WTC11 (cell line): ENCODE measurements at regions not wholly inside any gene's neighbourhood (a gene's known extent, or its start where the extent isn't known, plus 50 kb on each side); places are given as distances from the start of the nearest gene placed in this dataset.

Experiments
- ATAC-seq: fragments of 200-7000 bp; cut with Tn5 transposase; 2 replicates; pipeline ENCODE4 v1.10.0; 2021; ENCODE audit warnings: mild to moderate bottlenecking, moderate library complexity
- CTCF ChIA-PET: fragments of 300-600 bp; sonication (Branson Sonifier 250); formaldehyde crosslinking; loops from one replicate; lab custom pipeline; 2021; ENCODE audit warnings: antibody characterized with exemption; lab: Charles Lee
- POLR2A ChIA-PET: fragments of 350-600 bp; sonication (Branson Sonifier 250); formaldehyde crosslinking; loops from one replicate; lab custom pipeline; 2021; ENCODE audit warnings: antibody characterized with exemption; lab: Charles Lee
- DNase-seq: peaks from one replicate; pipeline ENCODE4 v3.0.0; 2021; ENCODE audit warnings: low spot score
- H3K27ac Mint-ChIP-seq: 2 replicates; pipeline ENCODE4 v1.8.0; 2021; ENCODE audit warnings: mixed read lengths
- H3K27me3 Mint-ChIP-seq: 2 replicates; pipeline ENCODE4 v1.8.0; 2021; ENCODE audit warnings: low read depth, mild to moderate bottlenecking, moderate library complexity, mixed read lengths
- H3K36me3 Mint-ChIP-seq: 2 replicates; pipeline ENCODE4 v1.8.0; 2021; ENCODE audit warnings: mixed read lengths
- H3K4me1 Mint-ChIP-seq: 2 replicates; pipeline ENCODE4 v1.8.0; 2022; ENCODE audit warnings: mixed read lengths
- H3K4me3 Mint-ChIP-seq: 2 replicates; pipeline ENCODE4 v1.8.0; 2021; ENCODE audit warnings: mild to moderate bottlenecking, moderate library complexity, mixed read lengths
- H3K9me3 Mint-ChIP-seq: 2 replicates; pipeline ENCODE4 v1.8.0; 2021; ENCODE audit warnings: mixed read lengths
- CTCF ChIP-seq: fragments of 200-600 bp; IDR thresholded peaks from 2 replicates; pipeline ENCODE4 v1.8.0; 2022; ENCODE audit warnings: antibody characterized with exemption
- E2F5 ChIP-seq: sonication (generic); formaldehyde crosslinking; IDR thresholded peaks from 2 replicates; pipeline ENCODE4 v1.8.1; 2022; ENCODE audit warnings: mild to moderate bottlenecking, moderate library complexity, missing genetic modification reagents
- EMX1 ChIP-seq: fragments of 250-450 bp; sonication (Bioruptor Pico); IDR thresholded peaks from 2 replicates; pipeline ENCODE4 v1.8.0; 2021; ENCODE audit warnings: mild to moderate bottlenecking
- FOXK1 ChIP-seq: sonication (generic); formaldehyde crosslinking; IDR thresholded peaks from 2 replicates; pipeline ENCODE4 v1.8.0; 2022; ENCODE audit warnings: mild to moderate bottlenecking, moderate library complexity, missing genetic modification reagents
- FOXP4 ChIP-seq: sonication (generic); formaldehyde crosslinking; IDR thresholded peaks from 2 replicates; pipeline ENCODE4 v1.8.0; 2022; ENCODE audit warnings: mild to moderate bottlenecking, missing genetic modification reagents
- JAZF1 ChIP-seq: fragments of 250-450 bp; sonication (Bioruptor Pico); IDR thresholded peaks from 2 replicates; pipeline ENCODE4 v1.9.0; 2021; ENCODE audit warnings: moderate library complexity, mild to moderate bottlenecking, inconsistent platforms
- NFE2L1 ChIP-seq: sonication (generic); formaldehyde crosslinking; IDR thresholded peaks from 2 replicates; pipeline ENCODE4 v1.8.1; 2023; ENCODE audit warnings: missing genetic modification reagents
- NFYB ChIP-seq: sonication (generic); formaldehyde crosslinking; conservative IDR thresholded peaks from 2 replicates; pipeline ENCODE4 v1.8.0; 2022; ENCODE audit warnings: low read depth, missing genetic modification reagents
- NR3C1 ChIP-seq: sonication (generic); formaldehyde crosslinking; conservative IDR thresholded peaks from 2 replicates; pipeline ENCODE4 v1.8.1; 2023; ENCODE audit warnings: low read depth, mild to moderate bottlenecking, missing genetic modification reagents
- RELA ChIP-seq: sonication (generic); formaldehyde crosslinking; IDR thresholded peaks from 2 replicates; pipeline ENCODE4 v1.8.1; 2022; ENCODE audit warnings: missing genetic modification reagents, mild to moderate bottlenecking, borderline replicate concordance
- USF2 ChIP-seq: sonication (generic); formaldehyde crosslinking; IDR thresholded peaks from 2 replicates; pipeline ENCODE4 v1.8.1; 2023; ENCODE audit warnings: mild to moderate bottlenecking, missing genetic modification reagents, moderate library complexity
- ZNF138 ChIP-seq: sonication (generic); formaldehyde crosslinking; conservative IDR thresholded peaks from 2 replicates; pipeline ENCODE4 v1.8.1; 2022; ENCODE audit warnings: mild to moderate bottlenecking, moderate library complexity, missing genetic modification reagents
- ZNF416 ChIP-seq: fragments of 250-450 bp; sonication (Bioruptor Pico); IDR thresholded peaks from 2 replicates; pipeline ENCODE4 v1.9.0; 2021; ENCODE audit warnings: mild to moderate bottlenecking, inconsistent platforms
- ZNF423 ChIP-seq: fragments of 250-450 bp; sonication (Bioruptor Pico); IDR thresholded peaks from 2 replicates; pipeline ENCODE4 v2.1.2; 2022; ENCODE audit warnings: mild to moderate bottlenecking, moderate library complexity
- ZSCAN18 ChIP-seq: fragments of 250-450 bp; sonication (Bioruptor Pico); IDR thresholded peaks from 2 replicates; pipeline ENCODE4 v2.1.2; 2022; ENCODE audit warnings: mild to moderate bottlenecking, moderate library complexity
- TF ChIP-seq, protein P1 (sequence below): sonication (generic); formaldehyde crosslinking; IDR thresholded peaks from 2 replicates; pipeline ENCODE4 v1.8.1; 2023; ENCODE audit warnings: mild to moderate bottlenecking, missing genetic modification reagents
- TF ChIP-seq, protein P2 (sequence below): sonication (generic); formaldehyde crosslinking; IDR thresholded peaks from 2 replicates; pipeline ENCODE4 v1.8.1; 2023; ENCODE audit warnings: mild to moderate bottlenecking, missing genetic modification reagents
- TF ChIP-seq, protein P3 (sequence below): sonication (generic); formaldehyde crosslinking; IDR thresholded peaks from 2 replicates; pipeline ENCODE4 v1.8.1; 2023; ENCODE audit warnings: mild to moderate bottlenecking, moderate library complexity, missing genetic modification reagents

GRCh38 chr17:34442387-34443111 is 79.5 kb upstream of the CCL1 start (continued):
- TF ChIP-seq ZNF138 (CRISPR knock-in tag): no peak
- TF ChIP-seq, protein P1, sequence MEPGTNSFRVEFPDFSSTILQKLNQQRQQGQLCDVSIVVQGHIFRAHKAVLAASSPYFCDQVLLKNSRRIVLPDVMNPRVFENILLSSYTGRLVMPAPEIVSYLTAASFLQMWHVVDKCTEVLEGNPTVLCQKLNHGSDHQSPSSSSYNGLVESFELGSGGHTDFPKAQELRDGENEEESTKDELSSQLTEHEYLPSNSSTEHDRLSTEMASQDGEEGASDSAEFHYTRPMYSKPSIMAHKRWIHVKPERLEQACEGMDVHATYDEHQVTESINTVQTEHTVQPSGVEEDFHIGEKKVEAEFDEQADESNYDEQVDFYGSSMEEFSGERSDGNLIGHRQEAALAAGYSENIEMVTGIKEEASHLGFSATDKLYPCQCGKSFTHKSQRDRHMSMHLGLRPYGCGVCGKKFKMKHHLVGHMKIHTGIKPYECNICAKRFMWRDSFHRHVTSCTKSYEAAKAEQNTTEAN (CRISPR knock-in tag): no peak
- no peak for TF ChIP-seq FOXK1 (CRISPR knock-in tag)
- no peak for TF ChIP-seq NR3C1 (CRISPR knock-in tag)
- no peak for TF ChIP-seq EMX1 (CRISPR knock-in tag)
- TF ChIP-seq FOXP4: no peak
- TF ChIP-seq ZNF416: no peak
- TF ChIP-seq NFE2L1 (CRISPR knock-in tag): no peak
- TF ChIP-seq E2F5: no peak
- TF ChIP-seq, protein P2, sequence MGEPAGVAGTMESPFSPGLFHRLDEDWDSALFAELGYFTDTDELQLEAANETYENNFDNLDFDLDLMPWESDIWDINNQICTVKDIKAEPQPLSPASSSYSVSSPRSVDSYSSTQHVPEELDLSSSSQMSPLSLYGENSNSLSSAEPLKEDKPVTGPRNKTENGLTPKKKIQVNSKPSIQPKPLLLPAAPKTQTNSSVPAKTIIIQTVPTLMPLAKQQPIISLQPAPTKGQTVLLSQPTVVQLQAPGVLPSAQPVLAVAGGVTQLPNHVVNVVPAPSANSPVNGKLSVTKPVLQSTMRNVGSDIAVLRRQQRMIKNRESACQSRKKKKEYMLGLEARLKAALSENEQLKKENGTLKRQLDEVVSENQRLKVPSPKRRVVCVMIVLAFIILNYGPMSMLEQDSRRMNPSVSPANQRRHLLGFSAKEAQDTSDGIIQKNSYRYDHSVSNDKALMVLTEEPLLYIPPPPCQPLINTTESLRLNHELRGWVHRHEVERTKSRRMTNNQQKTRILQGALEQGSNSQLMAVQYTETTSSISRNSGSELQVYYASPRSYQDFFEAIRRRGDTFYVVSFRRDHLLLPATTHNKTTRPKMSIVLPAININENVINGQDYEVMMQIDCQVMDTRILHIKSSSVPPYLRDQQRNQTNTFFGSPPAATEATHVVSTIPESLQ (CRISPR knock-in tag): no peak
- no peak for TF ChIP-seq JAZF1 (CRISPR knock-in tag)
- TF ChIP-seq, all 79 proteins: peak for 0

DNA sequence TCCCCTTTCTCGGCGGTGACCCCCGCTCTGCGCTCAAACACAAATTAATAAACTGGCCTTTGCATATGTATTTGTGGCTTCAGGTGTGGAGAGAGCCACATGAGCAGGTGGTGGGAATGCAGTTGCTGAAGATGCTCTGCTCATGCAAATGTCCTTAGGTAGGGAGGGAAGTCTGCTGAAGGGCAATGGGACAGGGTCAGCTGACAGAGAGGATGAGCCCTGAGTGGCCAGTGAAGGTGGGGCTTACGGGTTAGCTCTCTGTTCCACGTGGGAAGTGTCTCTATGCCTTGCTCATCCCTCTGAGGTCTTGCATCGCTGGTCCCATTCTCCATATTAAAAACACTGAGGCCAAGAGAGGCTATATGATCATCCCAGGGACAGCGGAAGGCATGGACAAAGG is 74.2 kb upstream of the CCL1 start:
- H3K36me3 Mint-ChIP-seq: no peaks in the 10 kb centered on the region
- ATAC-seq: no peak; the same call in 1 of the 2 replicates
- no peak overlapping the region for H3K4me3 Mint-ChIP-seq
- POLR2A ChIA-PET: no interaction called here
- peaks cover 3% of the 10 kb centered on the region for H3K27me3 Mint-ChIP-seq
- peaks cover 14% of the 10 kb centered on the region for H3K4me1 Mint-ChIP-seq
- DNase-seq: no peak
- CTCF ChIA-PET: interaction anchor here (2.1 to 2.4 kb wide), 2 partner anchors 18 to 105 kb away, joined by 9 read pairs; no protein-coding TSS in a partner anchor
- no peaks in the 10 kb centered on the region for H3K9me3 Mint-ChIP-seq
- H3K27ac Mint-ChIP-seq: no peak overlapping the region
- no peak for TF ChIP-seq ZNF423 (CRISPR knock-in tag)
- no peak for TF ChIP-seq CTCF
- no peak for TF ChIP-seq NFYB (CRISPR knock-in tag)
- TF ChIP-seq USF2 (CRISPR knock-in tag): peak; percentile 62
- no peak for TF ChIP-seq ZSCAN18 (CRISPR knock-in tag)
- TF ChIP-seq FOXP4: no peak
- no peak for TF ChIP-seq RELA (CRISPR knock-in tag)
- TF ChIP-seq, protein P3, sequence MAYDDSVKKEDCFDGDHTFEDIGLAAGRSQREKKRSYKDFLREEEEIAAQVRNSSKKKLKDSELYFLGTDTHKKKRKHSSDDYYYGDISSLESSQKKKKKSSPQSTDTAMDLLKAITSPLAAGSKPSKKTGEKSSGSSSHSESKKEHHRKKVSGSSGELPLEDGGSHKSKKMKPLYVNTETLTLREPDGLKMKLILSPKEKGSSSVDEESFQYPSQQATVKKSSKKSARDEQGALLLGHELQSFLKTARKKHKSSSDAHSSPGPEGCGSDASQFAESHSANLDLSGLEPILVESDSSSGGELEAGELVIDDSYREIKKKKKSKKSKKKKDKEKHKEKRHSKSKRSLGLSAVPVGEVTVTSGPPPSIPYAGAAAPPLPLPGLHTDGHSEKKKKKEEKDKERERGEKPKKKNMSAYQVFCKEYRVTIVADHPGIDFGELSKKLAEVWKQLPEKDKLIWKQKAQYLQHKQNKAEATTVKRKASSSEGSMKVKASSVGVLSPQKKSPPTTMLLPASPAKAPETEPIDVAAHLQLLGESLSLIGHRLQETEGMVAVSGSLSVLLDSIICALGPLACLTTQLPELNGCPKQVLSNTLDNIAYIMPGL (CRISPR knock-in tag): no peak
